A549 (cell line): ENCODE measurements at regions not wholly inside any gene's neighbourhood (a gene's known extent, or its start where the extent isn't known, plus 50 kb on each side); places are given as distances from the start of the nearest gene placed in this dataset.

Source experiments
- ATAC-seq, 2 experiments: fragments of 200-7000 bp in 1 of 2; fragments of >200 bp in 1 of 2; cut with Nextera tagmentation in 1 of 2; cut with Tn5 transposase in 1 of 2; 3 replicates each; pipeline versions ENCODE4 v1.8.0 to v1.9.1; 2018 to 2020; ENCODE audit warnings: mild to moderate bottlenecking in 1 of 2, moderate library complexity in 1 of 2
- CTCF ChIA-PET: fragments of 300-600 bp; sonication (Branson Sonifier 250); formaldehyde crosslinking; extraction: SDS; loops from one replicate; lab custom pipeline; 2021; ENCODE audit warnings: antibody characterized with exemption, inconsistent platforms; lab: Yijun Ruan, JAX
- POLR2A ChIA-PET: fragments of 350-600 bp; formaldehyde crosslinking; extraction: SDS; loops from one replicate; lab custom pipeline; 2021; ENCODE audit warnings: antibody characterized with exemption, inconsistent platforms; lab: Yijun Ruan, JAX
- DNase-seq, 2 experiments: peaks; one replicate each; pipeline versions ENCODE4 v3.0.0 to v3.0.0-alpha.2; 2011 to 2016; ENCODE audit warnings: low read depth in 1 of 2, low spot score in 1 of 2
- FAIRE-seq: peaks from 2 replicates; lab custom pipeline; 2011; peaks lifted over from hg19 to GRCh38; lab: Jason Lieb, UNC
- H3K27ac ChIP-seq, 2 experiments: fragments of >200 bp; sonication (Bioruptor Twin); formaldehyde crosslinking; 3 replicates each; pipeline ENCODE4 v1.5.1; 2016 to 2017
- H3K4me1 ChIP-seq: fragments of >200 bp; sonication (Bioruptor Twin); formaldehyde crosslinking; 3 replicates; pipeline ENCODE4 v1.6.1; 2016
- H3K4me2 ChIP-seq: fragments of >200 bp; sonication (Bioruptor Twin); formaldehyde crosslinking; 3 replicates; pipeline ENCODE4 v1.6.1; 2016
- H3K4me3 ChIP-seq: fragments of >200 bp; sonication (Bioruptor Twin); formaldehyde crosslinking; 3 replicates; pipeline ENCODE4 v1.5.1; 2016
- H3K9me3 ChIP-seq: fragments of >200 bp; sonication (Bioruptor Twin); formaldehyde crosslinking; 3 replicates; pipeline ENCODE4 v1.6.1; 2016
- BCL3 ChIP-seq: fragments of >200 bp; sonication (Bioruptor Twin); formaldehyde crosslinking; IDR thresholded peaks from 3 replicates; pipeline ENCODE4 v1.6.1; 2016
- CEBPB ChIP-seq, 2 experiments: fragments of >200 bp in 1 of 2; sonication (Bioruptor Twin) in 1 of 2; formaldehyde crosslinking in 1 of 2; IDR thresholded peaks; 2 replicates each; pipeline ENCODE4 v1.6.1; 2012 to 2016
- E2F6 ChIP-seq: IDR thresholded peaks from 2 replicates; pipeline ENCODE4 v1.6.1; 2012; ENCODE audit warnings: low read depth, borderline replicate concordance
- FOSL2 ChIP-seq, 2 experiments: fragments of 450-650 bp in 1 of 2; fragments of >200 bp in 1 of 2; sonication (Bioruptor Twin) in 1 of 2; formaldehyde crosslinking; IDR thresholded peaks; 2 replicates each; pipeline versions ENCODE4 v1.5.0 to v1.6.1; 2016 to 2020; ENCODE audit warnings: mild to moderate bottlenecking in 1 of 2, moderate library complexity in 1 of 2
- HMGXB4 ChIP-seq: fragments of 250-450 bp; sonication (Bioruptor Pico); IDR thresholded peaks from 2 replicates; pipeline ENCODE4 v1.5.0; 2021; ENCODE audit warnings: mild to moderate bottlenecking, moderate library complexity, borderline replicate concordance
- KDM5A ChIP-seq: fragments of 200-600 bp; sonication (generic); IDR thresholded peaks from 2 replicates; pipeline ENCODE4 v1.6.1; 2016; ENCODE audit warnings: antibody characterized with exemption, mild to moderate bottlenecking
- MYC ChIP-seq: IDR thresholded peaks from 2 replicates; pipeline ENCODE4 v1.6.1; 2012; ENCODE audit warnings: mild to moderate bottlenecking, inconsistent platforms, low read length, improper control_type of control experiment, borderline replicate concordance
- PHF8 ChIP-seq: fragments of 200-600 bp; sonication (generic); IDR thresholded peaks from 2 replicates; pipeline ENCODE4 v1.6.1; 2016; ENCODE audit warnings: low read depth, mild to moderate bottlenecking, antibody characterized with exemption, moderate library complexity, borderline replicate concordance
- RARB ChIP-seq: fragments of 250-450 bp; sonication (Bioruptor Pico); IDR thresholded peaks from 2 replicates; pipeline ENCODE4 v1.8.0; 2021; ENCODE audit warnings: mild to moderate bottlenecking, moderate library complexity
- RCOR1 ChIP-seq: fragments of 150-350 bp; IDR thresholded peaks from 2 replicates; pipeline ENCODE4 v1.6.1; 2014; ENCODE audit warnings: antibody characterized with exemption, low read length, low read depth
- TFCP2L1 ChIP-seq: fragments of 250-450 bp; sonication (Bioruptor Pico); IDR thresholded peaks from 2 replicates; pipeline ENCODE4 v1.5.0; 2021; ENCODE audit warnings: mild to moderate bottlenecking
- ZFP36 ChIP-seq: fragments of 450-650 bp; IDR thresholded peaks from 2 replicates; pipeline ENCODE4 v1.6.1; 2014; ENCODE audit warnings: borderline replicate concordance; ENCODE audit not compliant: partially characterized antibody
- WGBS: methylation state at CpG from one replicate; pipeline ENCODE4 v1.1.6; 2017; ENCODE audit errors: missing lambda C conversion rate; 5-methylcytosine and 5-hydroxymethylcytosine counted together
- TF ChIP-seq, protein P1 (sequence below): fragments of 450-650 bp; IDR thresholded peaks from 2 replicates; pipeline ENCODE4 v1.6.1; 2014; ENCODE audit warnings: antibody characterized with exemption
- TF ChIP-seq, protein P2 (sequence below): fragments of 200-600 bp; sonication (generic); IDR thresholded peaks from 2 replicates; pipeline ENCODE4 v1.6.1; 2016; ENCODE audit warnings: antibody characterized with exemption, mild to moderate bottlenecking, moderate library complexity
- TF ChIP-seq, protein P3 (sequence below): fragments of >200 bp; sonication (Bioruptor Twin); formaldehyde crosslinking; IDR thresholded peaks from 2 replicates; pipeline ENCODE4 v1.6.1; 2016

- no peak for TF ChIP-seq HMGXB4 (CRISPR knock-in tag)
- TF ChIP-seq E2F6: no peak
- no peak for TF ChIP-seq RARB (CRISPR knock-in tag)
- TF ChIP-seq, all 56 proteins: peak for 0
These were observed 210.9 kb downstream of the MYCN start (continued) for GRCh38 chr2:16151281-16151570.

DNA sequence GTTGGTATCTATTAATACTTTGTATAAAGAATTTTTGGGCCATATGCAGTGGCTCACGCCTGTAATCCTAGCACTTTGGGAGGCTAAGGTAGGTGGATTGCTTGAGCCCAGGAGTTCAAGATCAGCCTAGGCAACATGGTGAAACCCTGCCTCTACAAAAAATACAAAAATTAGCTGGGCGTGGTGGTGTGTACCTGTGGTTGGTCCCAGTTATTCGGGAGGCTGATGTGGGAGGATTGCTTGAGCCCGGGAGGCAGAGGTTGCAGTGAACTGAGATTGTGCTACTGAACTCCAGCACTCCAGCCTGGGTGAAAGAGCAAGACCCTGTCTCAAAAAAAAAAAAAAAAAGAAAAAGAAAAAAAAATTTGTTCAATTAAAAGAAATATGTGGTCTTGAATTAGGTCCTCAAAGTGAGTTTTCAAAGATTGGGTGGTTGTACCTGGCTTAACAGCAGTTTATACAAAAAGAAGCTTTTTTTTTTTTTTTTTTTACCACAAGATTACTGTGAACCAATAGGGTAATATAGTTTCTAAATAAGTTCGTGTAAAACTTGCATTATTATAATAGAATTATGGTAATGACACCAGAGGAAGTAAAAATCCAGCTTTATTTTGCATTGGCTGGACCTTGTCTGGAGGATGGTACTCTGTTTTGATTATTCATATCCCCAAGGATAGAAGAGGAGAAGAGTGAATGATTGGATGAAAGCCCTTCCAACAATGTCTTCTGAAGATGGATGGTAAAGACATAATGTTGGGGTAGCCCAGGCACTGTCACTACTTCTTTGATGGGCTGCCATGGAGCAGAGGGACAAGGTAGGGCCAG, 210.3 kb downstream of the MYCN start:
- ChIA-PET POLR2A (no interaction called here), CTCF (interaction anchor here (0.6 kb wide), 1 partner anchor 13 kb away, joined by 4 read pairs; no protein-coding TSS in a partner anchor)
- DNase-seq (no peak), FAIRE-seq (no peak), ATAC-seq (no peak)
- WGBS: 5% methylated on average over 5 of the region's 5 CpGs
- Histone ChIP-seq H3K4me3 (no peak overlapping the region), H3K4me2 (no peak overlapping the region), H3K9me3 (no peaks in the 10 kb centered on the region), H3K27ac (no peak overlapping the region), H3K4me1 (no peaks in the 10 kb centered on the region)
- no peak for TF ChIP-seq TFCP2L1 (CRISPR knock-in tag)
- no peak for TF ChIP-seq CEBPB (IDR thresholded peaks at IDR 0.05)
- TF ChIP-seq HMGXB4 (CRISPR knock-in tag): no peak
- TF ChIP-seq, protein P1, sequence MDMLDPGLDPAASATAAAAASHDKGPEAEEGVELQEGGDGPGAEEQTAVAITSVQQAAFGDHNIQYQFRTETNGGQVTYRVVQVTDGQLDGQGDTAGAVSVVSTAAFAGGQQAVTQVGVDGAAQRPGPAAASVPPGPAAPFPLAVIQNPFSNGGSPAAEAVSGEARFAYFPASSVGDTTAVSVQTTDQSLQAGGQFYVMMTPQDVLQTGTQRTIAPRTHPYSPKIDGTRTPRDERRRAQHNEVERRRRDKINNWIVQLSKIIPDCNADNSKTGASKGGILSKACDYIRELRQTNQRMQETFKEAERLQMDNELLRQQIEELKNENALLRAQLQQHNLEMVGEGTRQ: no peak
- TF ChIP-seq ZFP36: no peak
- TF ChIP-seq, protein P2, sequence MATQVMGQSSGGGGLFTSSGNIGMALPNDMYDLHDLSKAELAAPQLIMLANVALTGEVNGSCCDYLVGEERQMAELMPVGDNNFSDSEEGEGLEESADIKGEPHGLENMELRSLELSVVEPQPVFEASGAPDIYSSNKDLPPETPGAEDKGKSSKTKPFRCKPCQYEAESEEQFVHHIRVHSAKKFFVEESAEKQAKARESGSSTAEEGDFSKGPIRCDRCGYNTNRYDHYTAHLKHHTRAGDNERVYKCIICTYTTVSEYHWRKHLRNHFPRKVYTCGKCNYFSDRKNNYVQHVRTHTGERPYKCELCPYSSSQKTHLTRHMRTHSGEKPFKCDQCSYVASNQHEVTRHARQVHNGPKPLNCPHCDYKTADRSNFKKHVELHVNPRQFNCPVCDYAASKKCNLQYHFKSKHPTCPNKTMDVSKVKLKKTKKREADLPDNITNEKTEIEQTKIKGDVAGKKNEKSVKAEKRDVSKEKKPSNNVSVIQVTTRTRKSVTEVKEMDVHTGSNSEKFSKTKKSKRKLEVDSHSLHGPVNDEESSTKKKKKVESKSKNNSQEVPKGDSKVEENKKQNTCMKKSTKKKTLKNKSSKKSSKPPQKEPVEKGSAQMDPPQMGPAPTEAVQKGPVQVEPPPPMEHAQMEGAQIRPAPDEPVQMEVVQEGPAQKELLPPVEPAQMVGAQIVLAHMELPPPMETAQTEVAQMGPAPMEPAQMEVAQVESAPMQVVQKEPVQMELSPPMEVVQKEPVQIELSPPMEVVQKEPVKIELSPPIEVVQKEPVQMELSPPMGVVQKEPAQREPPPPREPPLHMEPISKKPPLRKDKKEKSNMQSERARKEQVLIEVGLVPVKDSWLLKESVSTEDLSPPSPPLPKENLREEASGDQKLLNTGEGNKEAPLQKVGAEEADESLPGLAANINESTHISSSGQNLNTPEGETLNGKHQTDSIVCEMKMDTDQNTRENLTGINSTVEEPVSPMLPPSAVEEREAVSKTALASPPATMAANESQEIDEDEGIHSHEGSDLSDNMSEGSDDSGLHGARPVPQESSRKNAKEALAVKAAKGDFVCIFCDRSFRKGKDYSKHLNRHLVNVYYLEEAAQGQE: no peak
- TF ChIP-seq KDM5A: no peak
- TF ChIP-seq BCL3: no peak
- TF ChIP-seq MYC: no peak
- TF ChIP-seq RCOR1: no peak
- no peak for TF ChIP-seq PHF8
- TF ChIP-seq FOSL2 (IDR thresholded peaks at IDR 0.05): no peak
- TF ChIP-seq FOSL2 (CRISPR knock-in tag; IDR thresholded peaks at IDR 0.05): no peak
- no peak for TF ChIP-seq RARB (CRISPR knock-in tag)
- TF ChIP-seq, protein P3, sequence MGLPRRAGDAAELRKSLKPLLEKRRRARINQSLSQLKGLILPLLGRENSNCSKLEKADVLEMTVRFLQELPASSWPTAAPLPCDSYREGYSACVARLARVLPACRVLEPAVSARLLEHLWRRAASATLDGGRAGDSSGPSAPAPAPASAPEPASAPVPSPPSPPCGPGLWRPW: no peak
